ENCODE measurements at regions not wholly inside any gene's neighbourhood (a gene's known extent, or its start where the extent isn't known, plus 50 kb on each side); places are given as distances from the start of the nearest gene placed in this dataset.

DNA sequence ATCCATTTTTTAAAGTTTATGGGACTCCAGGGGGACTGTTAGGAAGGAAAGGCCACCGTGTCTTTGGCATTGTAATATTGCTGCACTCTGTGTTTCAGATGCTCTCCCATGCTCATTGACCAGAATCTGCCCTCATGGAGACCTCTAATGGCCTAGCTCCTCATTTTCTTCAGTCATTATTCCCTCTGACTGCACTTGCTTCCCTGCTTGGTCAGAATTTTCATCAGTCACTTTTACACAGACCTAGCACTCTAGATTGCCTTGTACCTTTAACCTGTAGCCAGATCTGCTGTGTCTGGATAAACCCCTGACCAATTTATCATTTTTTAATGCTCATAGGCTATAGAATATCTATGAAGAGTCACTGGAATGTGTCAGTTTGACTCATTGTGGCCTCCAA, 155.5 kb upstream of the NUDT12 start:
- H3K9me3 ChIP-seq, result peaks cover 0 to 7% of the 10 kb centered on the region in 2 donors
- no peak overlapping the region for H3K27ac ChIP-seq
- no peaks in the 10 kb centered on the region for H3K27me3 ChIP-seq
- no peak overlapping the region for H3K4me3 ChIP-seq
- TF ChIP-seq, protein P1, sequence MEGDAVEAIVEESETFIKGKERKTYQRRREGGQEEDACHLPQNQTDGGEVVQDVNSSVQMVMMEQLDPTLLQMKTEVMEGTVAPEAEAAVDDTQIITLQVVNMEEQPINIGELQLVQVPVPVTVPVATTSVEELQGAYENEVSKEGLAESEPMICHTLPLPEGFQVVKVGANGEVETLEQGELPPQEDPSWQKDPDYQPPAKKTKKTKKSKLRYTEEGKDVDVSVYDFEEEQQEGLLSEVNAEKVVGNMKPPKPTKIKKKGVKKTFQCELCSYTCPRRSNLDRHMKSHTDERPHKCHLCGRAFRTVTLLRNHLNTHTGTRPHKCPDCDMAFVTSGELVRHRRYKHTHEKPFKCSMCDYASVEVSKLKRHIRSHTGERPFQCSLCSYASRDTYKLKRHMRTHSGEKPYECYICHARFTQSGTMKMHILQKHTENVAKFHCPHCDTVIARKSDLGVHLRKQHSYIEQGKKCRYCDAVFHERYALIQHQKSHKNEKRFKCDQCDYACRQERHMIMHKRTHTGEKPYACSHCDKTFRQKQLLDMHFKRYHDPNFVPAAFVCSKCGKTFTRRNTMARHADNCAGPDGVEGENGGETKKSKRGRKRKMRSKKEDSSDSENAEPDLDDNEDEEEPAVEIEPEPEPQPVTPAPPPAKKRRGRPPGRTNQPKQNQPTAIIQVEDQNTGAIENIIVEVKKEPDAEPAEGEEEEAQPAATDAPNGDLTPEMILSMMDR (IDR thresholded peaks at IDR 0.05), result no peak
- H3K4me1 ChIP-seq, result no peaks in the 10 kb centered on the region
- DNase-seq (ENCODE audit: low spot score), result no peak
- no peaks in the 10 kb centered on the region for H3K36me3 ChIP-seq

DNA sequence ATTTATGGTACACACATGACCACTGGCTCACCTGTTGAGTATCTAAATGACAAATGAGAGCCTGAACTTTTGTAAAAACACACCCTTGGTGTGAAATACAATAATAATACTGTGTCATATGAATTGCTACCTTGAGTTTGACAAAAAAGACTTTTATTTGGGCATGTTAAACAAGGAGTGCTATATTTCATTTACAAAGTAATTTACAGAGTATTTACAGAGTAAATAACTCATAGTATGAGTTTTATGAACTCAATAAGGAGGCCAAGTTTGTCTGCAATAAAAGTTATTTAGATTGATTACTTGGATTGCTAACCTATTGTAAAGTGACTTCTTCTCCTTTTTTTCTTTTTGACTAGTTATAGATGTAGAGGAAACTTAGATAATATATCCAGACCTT, 146.0 kb upstream of the NUDT12 start:
- H3K4me3 ChIP-seq, result no peak overlapping the region
- no peak for DNase-seq (ENCODE audit: low spot score)
- no peak overlapping the region for H3K27ac ChIP-seq

DNA sequence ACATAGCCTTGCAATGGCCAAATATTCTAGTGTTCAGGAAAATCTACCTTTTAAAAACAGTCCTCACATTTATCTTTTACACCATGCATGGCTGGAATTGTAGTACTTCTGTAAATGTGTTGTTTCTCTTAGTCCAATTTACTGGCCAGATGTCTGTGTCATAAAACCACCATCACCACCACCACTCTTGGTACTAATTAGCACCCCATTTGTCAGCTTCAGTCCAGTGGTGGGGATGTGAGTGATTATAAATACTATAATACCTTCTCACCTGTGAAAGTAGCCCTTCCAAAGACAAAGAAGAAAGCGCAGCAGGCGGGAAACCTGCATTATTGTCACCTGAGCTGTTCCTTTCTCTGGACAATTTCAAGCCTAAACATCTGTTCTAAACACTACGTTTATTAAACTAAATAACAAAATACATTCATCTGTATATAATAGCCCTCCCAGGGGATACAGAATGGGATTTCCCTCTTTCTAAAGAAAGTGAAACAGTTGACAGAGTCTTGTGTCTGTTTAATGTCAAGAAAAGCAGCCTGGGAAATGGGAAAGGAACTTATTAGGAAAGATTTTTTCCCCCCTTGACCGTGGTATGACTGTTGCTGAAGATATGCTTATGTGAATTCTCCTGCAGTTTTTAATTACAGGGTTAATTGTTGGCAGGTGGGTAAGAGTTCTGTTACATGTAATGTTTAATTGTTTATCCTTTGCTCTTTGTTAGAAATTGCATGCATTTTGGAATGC, 144.5 kb upstream of the NUDT12 start:
- TF ChIP-seq, protein P1 (IDR thresholded peaks at IDR 0.05), result no peak
- Histone ChIP-seq H3K27ac (no peak overlapping the region), H3K36me3 (no peaks in the 10 kb centered on the region), H3K9me3 (no peaks in the 10 kb centered on the region), H3K4me1 (no peaks in the 10 kb centered on the region), H3K27me3 (no peaks in the 10 kb centered on the region), H3K4me3 (no peak overlapping the region)
- DNase-seq (ENCODE audit: low spot score), result no peak

More for the DNA sequence above, 146.0 kb upstream of the NUDT12 start:
- H3K36me3 ChIP-seq, result no peaks in the 10 kb centered on the region
- H3K9me3 ChIP-seq, result no peaks in the 10 kb centered on the region
- no peaks in the 10 kb centered on the region for H3K27me3 ChIP-seq
- no peaks in the 10 kb centered on the region for H3K4me1 ChIP-seq
- TF ChIP-seq, protein P1 (IDR thresholded peaks at IDR 0.05), result no peak

DNA sequence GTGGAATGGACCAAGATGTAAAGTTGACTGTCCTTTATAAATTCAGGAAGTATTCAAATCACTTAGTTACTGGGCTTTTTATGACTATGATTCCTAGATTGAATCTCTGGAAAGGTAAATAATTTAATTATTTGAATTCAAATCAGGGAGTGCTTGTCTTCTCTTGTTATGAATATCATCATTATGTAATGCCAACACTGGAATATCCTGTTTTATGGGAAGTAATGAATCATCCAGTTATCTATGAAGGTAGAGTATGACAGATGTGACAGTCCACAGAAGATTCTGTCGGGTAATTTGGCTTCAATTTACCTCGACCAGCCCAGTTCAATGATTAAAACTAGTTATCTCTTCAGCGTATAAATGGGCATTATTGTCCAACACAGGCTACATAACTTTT, 141.0 kb upstream of the NUDT12 start:
- TF ChIP-seq, protein P1 (IDR thresholded peaks at IDR 0.05), result no peak
- DNase-seq (ENCODE audit: low spot score), result no peak
- no peaks in the 10 kb centered on the region for H3K9me3 ChIP-seq
- no peaks in the 10 kb centered on the region for H3K36me3 ChIP-seq
- no peaks in the 10 kb centered on the region for H3K4me1 ChIP-seq
- no peak overlapping the region for H3K4me3 ChIP-seq
- no peaks in the 10 kb centered on the region for H3K27me3 ChIP-seq
- H3K27ac ChIP-seq, result no peak overlapping the region

DNA sequence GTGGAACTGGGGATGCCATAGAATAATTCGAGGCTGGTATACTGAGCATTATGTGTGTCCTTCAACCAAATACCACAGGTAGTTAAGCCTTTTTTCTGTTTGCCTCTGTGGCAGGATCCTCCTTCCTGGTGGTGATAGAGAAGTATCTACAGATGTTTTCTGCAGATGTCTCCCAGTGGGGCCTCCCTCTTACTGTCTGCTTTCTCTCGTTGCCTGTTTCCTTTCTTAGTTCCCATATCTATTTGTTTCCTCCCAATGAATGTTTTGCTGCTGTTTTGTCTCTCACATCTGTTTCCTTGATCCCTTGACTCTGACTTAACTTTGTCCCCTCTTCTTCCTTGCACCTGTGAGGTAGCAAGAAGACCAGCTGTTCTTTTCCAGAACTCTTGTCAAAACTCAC, 130.9 kb upstream of the NUDT12 start:
- Histone ChIP-seq H3K36me3 (no peaks in the 10 kb centered on the region), H3K4me3 (no peak overlapping the region), H3K27ac (no peak overlapping the region), H3K4me1 (no peaks in the 10 kb centered on the region), H3K9me3 (no peaks in the 10 kb centered on the region), H3K27me3 (no peaks in the 10 kb centered on the region)
- TF ChIP-seq, protein P1 (IDR thresholded peaks at IDR 0.05), result no peak
- no peak for DNase-seq (ENCODE audit: low spot score)

DNA sequence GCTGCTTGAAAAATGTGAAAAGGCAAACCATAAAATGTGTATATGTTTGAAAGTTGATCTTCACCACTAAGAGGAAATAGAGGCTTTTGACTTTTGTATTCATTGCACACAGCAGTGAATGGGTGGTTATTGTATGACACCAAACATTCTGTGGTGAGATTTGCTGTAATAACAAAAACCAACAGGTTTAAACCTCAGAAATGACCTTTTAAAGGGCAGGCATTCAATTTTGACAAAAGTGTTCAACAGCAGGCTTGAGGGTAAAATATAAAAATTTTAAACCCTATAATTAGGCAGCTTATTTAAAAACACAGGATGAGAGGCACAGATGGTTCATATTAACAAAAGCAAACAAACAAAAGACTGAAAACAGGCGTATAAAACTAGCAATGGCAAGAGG, 128.1 kb upstream of the NUDT12 start:
- H3K27ac ChIP-seq, result no peak overlapping the region
- DNase-seq (ENCODE audit: low spot score), result no peak
- H3K27me3 ChIP-seq, result no peaks in the 10 kb centered on the region
- no peaks in the 10 kb centered on the region for H3K9me3 ChIP-seq
- TF ChIP-seq, protein P1 (IDR thresholded peaks at IDR 0.05), result no peak
- H3K36me3 ChIP-seq, result no peaks in the 10 kb centered on the region
- H3K4me1 ChIP-seq, result no peaks in the 10 kb centered on the region
- no peak overlapping the region for H3K4me3 ChIP-seq
